DOHH2 (cell line): ENCODE measurements at regions not wholly inside any gene's neighbourhood (a gene's known extent, or its start where the extent isn't known, plus 50 kb on each side); places are given as distances from the start of the nearest gene placed in this dataset.

Experiments
- H3F3A ChIP-seq: fragments of 200-600 bp; sonication (generic), shearing (Covaris generic); 2 replicates; pipeline ENCODE4 v1.6.0; 2016; ENCODE audit warnings: antibody characterized with exemption, mild to moderate bottlenecking; ENCODE audit not compliant: control insufficient read depth, insufficient read depth
- H3K27ac ChIP-seq: fragments of 200-600 bp; sonication (generic); 2 replicates; pipeline ENCODE4 v1.5.1; 2014; ENCODE audit warnings: low read depth, mild to moderate bottlenecking, low read length, moderate library complexity
- H3K27me3 ChIP-seq: fragments of 200-600 bp; sonication (generic); 2 replicates; pipeline ENCODE4 v1.6.1; 2014; ENCODE audit warnings: mild to moderate bottlenecking, low read length, mixed read lengths; ENCODE audit not compliant: control insufficient read depth
- H3K36me3 ChIP-seq: fragments of 200-600 bp; sonication (generic); 2 replicates; pipeline ENCODE4 v1.6.1; 2014; ENCODE audit warnings: mild to moderate bottlenecking, low read length, moderate library complexity, mixed read lengths; ENCODE audit not compliant: control insufficient read depth
- H3K4me1 ChIP-seq: fragments of 200-600 bp; sonication (generic); 2 replicates; pipeline ENCODE4 v1.6.1; 2014; ENCODE audit warnings: mild to moderate bottlenecking, low read length, mixed read lengths; ENCODE audit not compliant: control insufficient read depth
- H3K4me2 ChIP-seq: fragments of 200-600 bp; sonication (generic); 2 replicates; pipeline ENCODE4 v1.6.0; 2014; ENCODE audit warnings: mild to moderate bottlenecking, low read length, moderate library complexity
- H3K4me3 ChIP-seq: fragments of 200-600 bp; sonication (generic); 2 replicates; pipeline ENCODE4 v1.5.1; 2014; ENCODE audit warnings: mild to moderate bottlenecking, low read length, mixed read lengths
- H3K79me2 ChIP-seq: fragments of 200-600 bp; sonication (generic); 2 replicates; pipeline ENCODE4 v1.6.1; 2014; ENCODE audit warnings: mild to moderate bottlenecking, low read length, mixed read lengths; ENCODE audit not compliant: control insufficient read depth
- H3K9me2 ChIP-seq: fragments of 200-600 bp; sonication (generic); replicated peaks from 2 replicates; pipeline ENCODE4 v1.6.1; 2014; ENCODE audit warnings: mild to moderate bottlenecking, low read length, mixed read lengths; ENCODE audit not compliant: control insufficient read depth
- H3K9me3 ChIP-seq: fragments of 200-600 bp; sonication (generic); 2 replicates; pipeline ENCODE4 v1.6.1; 2014; ENCODE audit warnings: antibody characterized with exemption, low read length, mixed read lengths; ENCODE audit not compliant: control insufficient read depth, insufficient read depth
- H4K20me1 ChIP-seq: fragments of 200-600 bp; sonication (generic); 2 replicates; pipeline ENCODE4 v1.6.0; 2014; ENCODE audit warnings: low read depth, mild to moderate bottlenecking, antibody characterized with exemption, low read length, moderate library complexity; ENCODE audit not compliant: control insufficient read depth, insufficient read depth
- CTCF ChIP-seq: fragments of 200-600 bp; sonication (generic); IDR thresholded peaks from one replicate; pipeline ENCODE4 v1.5.1; 2014; ENCODE audit warnings: antibody characterized with exemption, mild to moderate bottlenecking, low read depth, low read length; ENCODE audit not compliant: poor library complexity, severe bottlenecking
- EZH2phosphoT487 ChIP-seq: fragments of 200-600 bp; sonication (generic); IDR thresholded peaks from 2 replicates; pipeline ENCODE4 v1.6.1; 2017; ENCODE audit warnings: borderline replicate concordance, mild to moderate bottlenecking, antibody characterized with exemption, low read length, moderate library complexity, mixed read lengths

- H3K9me3 ChIP-seq: no peaks in the 10 kb centered on the region
- H3K36me3 ChIP-seq: no peaks in the 10 kb centered on the region
- H3K4me2 ChIP-seq: no peak overlapping the region
- no peak overlapping the region for H3K4me3 ChIP-seq
- H3K27me3 ChIP-seq: no peaks in the 10 kb centered on the region
- H3K4me1 ChIP-seq: no peaks in the 10 kb centered on the region
- no peaks in the 10 kb centered on the region for H4K20me1 ChIP-seq
- H3K9me2 ChIP-seq: no peaks in the 10 kb centered on the region
- no peaks in the 10 kb centered on the region for H3F3A ChIP-seq
- TF ChIP-seq EZH2phosphoT487: no peak
- no peak for TF ChIP-seq CTCF
- H3K79me2 ChIP-seq: no peaks in the 10 kb centered on the region
- H3K27ac ChIP-seq: no peak overlapping the region
These were observed 246.5 kb upstream of the VLDLR start for GRCh38 chr9:2375114-2375513.

- no peaks in the 10 kb centered on the region for H3K79me2 ChIP-seq
- no peak for TF ChIP-seq EZH2phosphoT487
- no peak for TF ChIP-seq CTCF
- no peaks in the 10 kb centered on the region for H3K27me3 ChIP-seq
- H3K4me1 ChIP-seq: no peaks in the 10 kb centered on the region
- no peaks in the 10 kb centered on the region for H3K9me3 ChIP-seq
- H3K27ac ChIP-seq: no peak overlapping the region
- no peaks in the 10 kb centered on the region for H3K36me3 ChIP-seq
- H3K4me2 ChIP-seq: no peak overlapping the region
- H4K20me1 ChIP-seq: no peaks in the 10 kb centered on the region
- no peaks in the 10 kb centered on the region for H3F3A ChIP-seq
- H3K9me2 ChIP-seq: no peaks in the 10 kb centered on the region
- no peak overlapping the region for H3K4me3 ChIP-seq
These were observed 244.5 kb upstream of the VLDLR start for GRCh38 chr9:2377117-2377516.

- no peaks in the 10 kb centered on the region for H3K27me3 ChIP-seq
- no peaks in the 10 kb centered on the region for H4K20me1 ChIP-seq
- H3K27ac ChIP-seq: no peak overlapping the region
- H3K4me3 ChIP-seq: no peak overlapping the region
- no peaks in the 10 kb centered on the region for H3K9me2 ChIP-seq
- no peak overlapping the region for H3K4me2 ChIP-seq
- H3K4me1 ChIP-seq: no peaks in the 10 kb centered on the region
- H3K79me2 ChIP-seq: no peaks in the 10 kb centered on the region
- TF ChIP-seq CTCF (no peak), EZH2phosphoT487 (no peak)
- H3K9me3 ChIP-seq: no peaks in the 10 kb centered on the region
- no peaks in the 10 kb centered on the region for H3F3A ChIP-seq
- H3K36me3 ChIP-seq: no peaks in the 10 kb centered on the region
These were observed 243.8 kb upstream of the VLDLR start for GRCh38 chr9:2377834-2378233.

- Histone ChIP-seq H3K4me3 (no peak overlapping the region), H3K4me2 (no peak overlapping the region), H3K36me3 (no peaks in the 10 kb centered on the region), H3K4me1 (no peaks in the 10 kb centered on the region), H3F3A (no peaks in the 10 kb centered on the region), H3K27ac (no peak overlapping the region), H3K27me3 (no peaks in the 10 kb centered on the region), H3K9me3 (no peaks in the 10 kb centered on the region), H4K20me1 (no peaks in the 10 kb centered on the region), H3K79me2 (no peaks in the 10 kb centered on the region), H3K9me2 (no peaks in the 10 kb centered on the region)
- TF ChIP-seq CTCF (no peak), EZH2phosphoT487 (no peak)
These were observed 243.3 kb upstream of the VLDLR start for GRCh38 chr9:2378266-2378665.
